MM.1S (cell line): ENCODE measurements at regions not wholly inside any gene's neighbourhood (a gene's known extent, or its start where the extent isn't known, plus 50 kb on each side); places are given as distances from the start of the nearest gene placed in this dataset.

Source experiments
- CTCF ChIP-seq: fragments of 300-600 bp; sonication (generic); IDR thresholded peaks from 2 replicates; pipeline ENCODE4 v1.5.1; 2016; ENCODE audit warnings: antibody characterized with exemption, low read length, mixed read lengths
- EZH2 ChIP-seq: fragments of 300-600 bp; sonication (generic); optimal IDR thresholded peaks from 2 replicates; pipeline ENCODE3; 2017; ENCODE audit warnings: low read depth, mild to moderate bottlenecking, antibody characterized with exemption, low read length, mixed read lengths
- EZH2phosphoT487 ChIP-seq: fragments of 300-600 bp; sonication (generic); IDR thresholded peaks from 2 replicates; pipeline ENCODE4 v1.6.1; 2018; ENCODE audit warnings: antibody characterized with exemption, low read length

GRCh38 chr16:54657058-54657708, 273.5 kb upstream of the IRX5 start:
- TF ChIP-seq CTCF (no peak), EZH2phosphoT487 (no peak), EZH2 (no peak)
